HG03135 (cell line): ENCODE measurements at regions not wholly inside any gene's neighbourhood (a gene's known extent, or its start where the extent isn't known, plus 50 kb on each side); places are given as distances from the start of the nearest gene placed in this dataset.

ENCODE experiments used
- ATAC-seq: cut with Tn5 transposase; IDR thresholded peaks from one replicate; pipeline ENCODE4 v1.9.1; 2021; ENCODE audit warnings: mild to moderate bottlenecking, moderate library complexity; ENCODE audit not compliant: unreplicated experiment

DNA sequence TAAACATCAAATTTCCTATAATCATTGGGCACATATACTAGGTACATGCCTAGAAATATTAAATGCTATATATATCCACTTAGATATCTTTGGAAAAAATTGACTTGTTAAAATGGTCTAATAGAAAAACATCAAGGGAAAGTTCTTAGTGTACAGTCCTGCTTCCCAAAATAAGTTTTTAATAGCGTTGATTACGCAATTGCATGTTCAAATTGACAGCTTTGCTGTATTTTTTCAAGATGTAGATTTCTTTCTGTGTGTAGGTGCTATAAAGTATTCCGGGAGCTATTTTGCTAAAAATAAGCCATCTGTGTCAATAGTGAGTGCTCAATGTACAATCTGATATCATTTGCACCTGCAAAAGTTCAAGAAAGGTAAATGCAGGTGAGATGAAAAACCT lies 463.9 kb upstream of the ATP2B1 start:
- no peak for ATAC-seq

GRCh38 chr12:90170740-90171139 lies 462.1 kb upstream of the ATP2B1 start:
- no peak for ATAC-seq

DNA sequence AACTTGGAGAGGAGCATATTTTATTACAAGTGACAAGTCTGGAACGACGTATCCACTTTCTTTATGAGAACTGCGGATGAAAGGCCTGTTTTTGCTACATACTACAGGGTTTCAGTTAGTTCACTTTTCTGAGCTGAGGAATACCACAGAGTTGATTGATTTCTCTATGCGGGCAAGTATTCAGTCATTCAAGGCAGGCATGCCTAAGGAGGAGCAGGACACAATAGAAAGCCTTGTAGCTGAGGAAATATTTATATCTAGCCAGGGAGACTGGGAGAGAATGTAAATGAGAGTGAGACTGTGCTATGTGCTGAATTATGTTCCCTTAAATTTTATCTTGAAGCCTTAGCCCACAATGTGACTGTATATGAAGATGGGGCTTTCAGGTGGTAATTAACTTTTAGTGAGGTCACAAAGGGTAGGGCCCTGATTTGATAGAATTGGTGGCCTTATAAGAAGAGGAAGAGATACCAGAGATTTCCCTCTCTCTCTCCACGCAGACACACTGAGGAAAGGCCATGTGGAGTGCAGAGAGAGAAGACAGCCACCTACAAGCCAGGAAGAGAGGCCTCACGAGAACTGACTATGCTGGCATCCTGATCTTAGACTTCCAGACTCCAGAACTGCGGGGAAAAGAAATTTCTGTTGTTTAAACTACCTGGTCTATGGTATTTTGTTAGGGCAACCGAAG lies 459.0 kb upstream of the ATP2B1 start:
- ATAC-seq, result no peak

- no peak for ATAC-seq
Measured at GRCh38 chr12:90166671-90167070, 458.0 kb upstream of the ATP2B1 start.

DNA sequence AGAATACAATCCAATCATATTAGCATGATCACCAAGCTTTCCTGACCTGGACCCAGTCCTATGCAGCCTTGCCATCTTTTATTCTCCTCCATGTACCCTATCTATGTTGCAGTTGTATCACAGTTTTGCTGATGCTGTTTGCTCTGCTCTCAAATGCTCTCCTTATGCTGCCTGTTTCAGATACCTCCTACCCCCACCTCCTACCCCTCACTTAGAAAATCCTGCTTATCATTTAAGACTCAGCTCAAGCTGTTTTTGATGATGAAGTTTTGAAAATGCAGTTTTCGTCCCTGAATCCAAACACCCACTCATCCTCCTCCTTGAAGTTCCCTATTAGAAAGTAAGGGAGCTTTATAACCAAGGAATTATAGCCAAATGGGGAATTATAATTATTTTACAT lies 457.4 kb upstream of the ATP2B1 start:
- ATAC-seq, result no peak

DNA sequence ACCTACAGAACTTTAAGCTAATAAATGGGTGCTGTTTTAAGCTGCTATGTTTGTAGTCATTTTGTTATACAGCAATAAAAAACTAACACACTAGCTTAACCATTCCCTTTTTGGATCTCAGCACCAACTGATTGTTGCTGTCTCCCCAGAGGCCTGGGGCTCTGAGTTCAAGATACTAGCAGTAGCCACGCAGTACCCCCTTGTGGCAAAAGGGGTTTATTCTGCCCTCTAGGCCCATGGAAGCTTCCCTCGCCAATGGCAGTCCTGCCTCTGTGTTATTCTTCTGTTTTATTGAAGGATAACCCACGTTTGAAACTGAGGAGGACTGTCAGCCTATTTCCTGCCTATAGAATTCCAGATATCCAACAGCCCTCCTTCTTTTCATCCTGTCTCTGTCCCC lies 455.3 kb upstream of the ATP2B1 start:
- ATAC-seq, result no peak

DNA sequence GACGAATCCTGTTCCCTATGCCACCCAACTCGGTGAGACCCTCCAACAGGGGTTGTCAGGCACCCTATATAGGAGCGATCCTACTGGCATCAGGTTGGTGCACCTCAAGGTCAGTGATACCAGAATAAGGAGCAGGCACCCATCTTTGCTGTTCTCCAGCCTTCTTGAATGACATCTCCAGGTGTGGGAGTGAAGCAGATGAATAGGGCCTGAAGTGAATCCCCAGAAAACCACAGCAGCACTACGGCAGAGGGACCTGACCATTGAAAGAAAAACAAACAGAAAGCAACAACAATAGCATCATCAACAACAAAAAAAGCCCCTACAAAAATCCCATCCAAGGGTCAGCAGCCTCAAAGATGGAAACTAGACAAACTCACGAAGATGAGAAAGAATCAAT lies 445.2 kb upstream of the ATP2B1 start:
- no peak for ATAC-seq

GRCh38 chr12:90152897-90153624 lies 444.4 kb upstream of the ATP2B1 start:
- no peak for ATAC-seq

DNA sequence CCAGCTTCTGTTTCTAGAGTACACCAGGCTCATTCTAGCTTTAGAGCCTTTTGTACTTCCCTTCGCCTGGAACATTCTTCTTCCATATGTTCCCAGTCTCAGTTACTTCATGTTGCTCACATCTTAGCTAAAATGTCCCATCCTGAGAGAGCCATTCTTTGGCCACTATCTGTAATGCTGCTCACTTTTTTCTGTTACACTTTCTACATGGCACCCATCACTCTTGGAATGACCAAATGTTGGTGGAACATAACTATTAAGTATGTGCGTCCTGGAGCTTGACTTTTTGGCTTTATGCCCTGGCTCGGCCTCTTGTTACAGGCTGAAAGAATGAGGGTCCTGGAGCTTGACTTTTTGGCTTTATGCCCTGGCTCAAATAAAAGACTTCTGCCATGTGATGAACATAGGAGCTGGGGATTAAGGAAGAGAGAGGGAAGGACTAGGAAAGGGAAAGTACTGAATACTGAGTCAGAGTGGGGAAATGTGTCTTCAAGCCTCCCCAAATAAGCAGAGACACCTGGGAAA lies 442.9 kb upstream of the ATP2B1 start:
- ATAC-seq, result no peak

- ATAC-seq, result no peak
Measured at GRCh38 chr12:90149453-90149852, 440.8 kb upstream of the ATP2B1 start.

DNA sequence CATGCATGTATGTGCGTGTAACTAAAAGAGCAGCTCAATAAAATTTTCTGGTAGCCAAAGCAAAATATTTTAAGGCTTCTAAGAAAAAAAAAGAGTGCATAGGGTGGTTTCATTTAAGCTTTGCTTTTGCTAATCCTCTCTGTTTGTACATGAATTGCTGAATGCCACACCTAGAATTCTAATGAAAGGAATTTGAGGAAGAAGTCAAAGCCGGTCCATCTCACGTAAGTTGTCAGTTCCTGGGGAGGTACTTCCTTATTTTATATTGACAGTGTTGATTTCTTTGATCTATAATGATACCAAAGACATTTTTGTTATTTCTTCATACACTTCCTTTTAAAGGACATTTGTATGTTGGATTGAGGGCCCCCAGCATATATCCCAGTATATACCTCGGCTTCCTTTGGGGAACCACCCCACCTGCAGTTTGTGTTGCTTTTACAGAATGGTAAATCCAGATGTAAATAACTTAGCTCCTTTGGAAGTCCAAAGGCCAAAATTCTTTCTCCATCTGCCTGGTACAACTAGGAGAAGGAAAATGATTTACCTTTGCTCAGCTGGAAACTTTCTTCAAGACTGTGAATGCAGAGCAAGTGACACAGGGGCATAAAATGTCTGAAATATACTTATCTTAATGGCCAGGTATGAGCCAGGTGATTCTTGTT lies 420.9 kb upstream of the ATP2B1 start:
- ATAC-seq, result no peak

GRCh38 chr12:90128526-90128925 lies 419.9 kb upstream of the ATP2B1 start:
- ATAC-seq, result no peak

DNA sequence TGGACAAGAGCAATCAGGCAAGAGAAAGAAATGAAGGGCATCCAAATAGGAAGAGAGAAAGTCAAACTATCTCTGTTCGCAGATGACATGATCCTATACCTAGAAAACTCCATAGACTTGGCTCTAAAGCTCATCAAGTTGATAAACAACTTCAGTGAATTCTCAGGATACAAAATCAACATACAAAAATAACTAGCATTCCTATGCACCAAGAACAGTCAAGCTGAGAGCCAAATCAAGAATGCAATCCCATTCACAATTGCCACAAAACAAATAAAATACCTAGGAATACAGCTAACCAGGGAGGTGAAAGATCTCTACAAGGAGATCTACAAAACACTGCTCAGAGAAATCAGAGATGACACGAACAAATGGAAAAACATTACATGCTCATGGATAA lies 417.5 kb upstream of the ATP2B1 start:
- ATAC-seq, result no peak

DNA sequence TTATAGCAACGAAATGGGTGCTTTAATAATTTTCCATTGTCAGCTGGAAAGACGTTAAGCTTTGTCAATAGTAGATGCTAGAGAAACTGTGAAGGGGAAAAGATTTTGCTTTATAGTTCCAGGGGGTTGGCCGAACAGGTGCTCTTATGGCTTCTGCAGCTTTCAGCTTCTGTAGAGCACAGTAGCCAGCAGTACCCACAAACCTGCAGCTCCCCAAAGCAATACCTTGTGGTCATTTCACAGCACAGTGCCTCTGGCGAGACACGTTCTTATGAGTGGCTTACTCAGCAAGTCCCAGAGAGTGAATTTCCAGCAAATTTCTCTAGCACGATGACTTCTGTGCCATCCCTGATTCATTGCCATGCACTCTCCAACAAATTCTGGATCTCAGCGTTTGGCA lies 416.3 kb upstream of the ATP2B1 start:
- no peak for ATAC-seq

GRCh38 chr12:90124289-90124688 lies 415.7 kb upstream of the ATP2B1 start:
- ATAC-seq, result no peak

DNA sequence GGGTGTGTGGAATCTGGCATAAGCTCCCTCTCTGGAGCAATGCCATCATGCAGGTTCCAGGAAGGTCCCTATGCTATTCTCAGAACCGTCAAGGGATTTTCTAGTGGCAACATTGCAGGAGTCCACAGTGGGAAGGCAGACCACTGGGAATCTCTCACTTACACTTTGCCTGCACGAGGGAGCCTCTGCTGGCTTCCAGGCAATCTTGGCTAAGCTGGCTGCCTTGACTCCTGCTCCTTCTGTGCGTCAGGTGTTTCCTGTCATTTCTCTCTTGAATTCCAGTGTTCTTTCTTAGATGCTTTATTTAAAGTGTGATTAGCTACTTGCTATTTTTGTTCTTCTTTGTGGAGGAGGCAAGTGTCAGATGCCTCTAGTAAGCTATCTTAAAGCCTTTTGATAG lies 414.0 kb upstream of the ATP2B1 start:
- no peak for ATAC-seq

GRCh38 chr12:90120627-90121026 lies 412.0 kb upstream of the ATP2B1 start:
- no peak for ATAC-seq

- ATAC-seq, result no peak
Measured at GRCh38 chr12:90112666-90113065, 404.0 kb upstream of the ATP2B1 start.

- ATAC-seq, result no peak
Measured at GRCh38 chr12:90111791-90112580, 403.3 kb upstream of the ATP2B1 start.

GRCh38 chr12:90106568-90106967 lies 397.9 kb upstream of the ATP2B1 start:
- no peak for ATAC-seq
